HG03565 (cell line): ENCODE measurements at regions not wholly inside any gene's neighbourhood (a gene's known extent, or its start where the extent isn't known, plus 50 kb on each side); places are given as distances from the start of the nearest gene placed in this dataset.
"Not testable (repeated sequence)": the region's sequence is repeated elsewhere in the genome, so short reads cannot be mapped to it uniquely, and the experiment has no call there.

Source experiments
- ATAC-seq: cut with Tn5 transposase; IDR thresholded peaks from one replicate; pipeline ENCODE4 v1.9.1; 2021; ENCODE audit warnings: mild to moderate bottlenecking, moderate library complexity; ENCODE audit not compliant: unreplicated experiment

GRCh38 chr9:16052757-16053530 is 500.1 kb downstream of the CCDC171 start:
- no peak for ATAC-seq

DNA sequence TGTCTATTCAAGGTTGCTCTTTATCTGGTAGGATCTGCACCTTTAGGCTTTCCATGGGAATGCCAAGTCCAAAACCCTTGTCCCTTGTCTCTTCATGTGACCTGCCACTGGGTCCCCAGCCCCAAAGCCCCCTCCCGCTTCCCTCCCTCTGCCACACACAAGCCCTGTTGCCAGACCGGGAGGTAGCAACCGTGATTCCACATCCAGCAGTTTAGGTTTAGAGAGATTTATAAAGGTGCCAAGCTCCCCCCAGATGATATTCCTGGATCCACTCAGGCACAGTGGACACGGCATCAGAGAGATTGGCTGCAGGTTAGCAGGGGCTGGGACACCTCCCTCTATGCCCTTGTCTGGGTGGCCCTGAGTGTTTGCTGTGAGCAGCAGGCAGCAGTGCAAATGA is 504.7 kb downstream of the CCDC171 start:
- ATAC-seq: no peak

GRCh38 chr9:16058131-16058549 is 505.3 kb downstream of the CCDC171 start:
- ATAC-seq: peak; percentile 37

- ATAC-seq: peak; percentile 56
Observed at GRCh38 chr9:16060436-16061129, 507.7 kb downstream of the CCDC171 start.

- no peak for ATAC-seq
Observed at GRCh38 chr9:16062542-16063240, 509.8 kb downstream of the CCDC171 start.

GRCh38 chr9:16063241-16063591 is 510.4 kb downstream of the CCDC171 start:
- ATAC-seq: no peak

DNA sequence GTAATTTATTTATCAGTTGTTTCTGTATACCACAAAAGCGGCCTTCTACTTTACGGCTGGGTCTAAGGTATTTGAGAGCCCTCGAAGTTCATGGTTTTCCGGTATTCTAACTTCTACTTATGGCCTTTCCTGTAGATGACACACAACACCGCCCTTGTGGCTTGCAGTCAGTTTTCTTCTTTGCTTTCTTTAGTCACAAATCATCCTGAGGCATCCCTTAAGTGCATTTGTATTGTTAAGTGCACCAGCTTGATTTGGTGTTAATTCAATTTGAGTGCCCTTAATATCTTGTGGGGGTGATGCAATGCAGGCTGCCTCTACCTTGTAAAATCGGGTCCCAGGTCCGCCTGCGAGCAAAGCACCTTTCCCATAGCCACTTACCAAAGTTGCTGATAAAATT is 511.9 kb downstream of the CCDC171 start:
- no peak for ATAC-seq

GRCh38 chr9:16066201-16066600 is 513.4 kb downstream of the CCDC171 start:
- not testable (repeated sequence) for ATAC-seq

DNA sequence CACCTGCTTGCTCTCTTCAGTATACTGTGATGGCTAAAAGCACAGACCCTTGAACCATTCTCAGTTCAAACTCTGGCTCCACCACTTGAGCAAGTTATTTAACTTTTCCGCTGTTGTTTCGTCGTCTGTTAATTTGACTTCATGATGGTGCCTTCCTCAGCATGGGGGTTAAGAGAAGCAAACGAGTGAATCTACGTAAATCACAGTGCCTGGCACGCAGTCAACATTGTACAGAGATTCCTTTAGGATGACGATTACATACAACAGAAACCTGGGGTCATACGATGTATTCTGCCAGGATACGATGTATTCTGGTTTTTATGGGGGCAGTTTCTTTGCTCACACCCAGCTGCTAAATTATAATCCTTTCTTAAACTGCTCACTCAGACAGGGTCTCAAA is 515.6 kb downstream of the CCDC171 start:
- ATAC-seq: no peak

- no peak for ATAC-seq
Observed at GRCh38 chr9:16069249-16069648, 516.4 kb downstream of the CCDC171 start.

- no peak for ATAC-seq
Observed at GRCh38 chr9:16069671-16070454, 517.0 kb downstream of the CCDC171 start.

- ATAC-seq: no peak
Observed at GRCh38 chr9:16070455-16071145, 517.8 kb downstream of the CCDC171 start.

- ATAC-seq: no peak
Observed at GRCh38 chr9:16071400-16071799, 518.6 kb downstream of the CCDC171 start.

DNA sequence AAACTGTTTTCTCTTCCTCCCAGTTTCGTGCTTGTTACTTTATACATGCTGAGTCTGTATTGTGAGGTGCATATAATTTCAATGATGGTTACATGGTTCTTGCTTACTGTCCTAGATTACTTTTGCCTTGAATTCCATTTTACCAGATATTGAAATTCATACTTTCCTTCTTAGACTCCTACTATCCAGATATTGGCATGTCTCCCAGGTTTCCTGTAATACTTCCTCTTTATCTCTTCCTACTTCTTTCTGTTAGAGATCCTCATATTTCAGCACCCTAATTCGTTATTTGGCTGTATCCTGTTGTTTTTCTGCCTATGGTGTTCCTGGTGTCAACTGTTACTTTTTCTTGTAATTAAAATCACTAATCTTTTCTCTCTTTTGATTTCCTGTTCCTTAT is 522.1 kb downstream of the CCDC171 start:
- no peak for ATAC-seq

- no peak for ATAC-seq
Observed at GRCh38 chr9:16075696-16076095, 522.9 kb downstream of the CCDC171 start.

DNA sequence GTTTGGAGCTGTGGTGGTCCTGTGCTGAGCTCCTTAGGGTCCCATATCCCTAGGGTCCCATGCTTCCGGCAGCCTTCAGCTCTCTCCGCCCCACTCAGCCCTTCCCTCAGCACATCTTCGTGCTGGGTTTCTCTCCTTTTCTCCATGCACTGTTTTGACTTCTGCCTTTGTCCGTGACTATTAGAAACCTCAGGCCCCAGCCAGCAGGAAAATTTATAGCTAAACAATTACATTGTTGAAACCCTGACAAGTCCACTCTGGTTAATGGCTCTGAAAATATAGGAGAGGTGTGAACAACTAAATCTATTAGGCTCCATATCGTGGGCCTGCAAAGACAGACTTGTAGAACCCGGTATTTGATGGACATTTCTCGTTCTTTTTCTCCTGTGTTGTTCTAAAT is 523.7 kb downstream of the CCDC171 start:
- no peak for ATAC-seq

DNA sequence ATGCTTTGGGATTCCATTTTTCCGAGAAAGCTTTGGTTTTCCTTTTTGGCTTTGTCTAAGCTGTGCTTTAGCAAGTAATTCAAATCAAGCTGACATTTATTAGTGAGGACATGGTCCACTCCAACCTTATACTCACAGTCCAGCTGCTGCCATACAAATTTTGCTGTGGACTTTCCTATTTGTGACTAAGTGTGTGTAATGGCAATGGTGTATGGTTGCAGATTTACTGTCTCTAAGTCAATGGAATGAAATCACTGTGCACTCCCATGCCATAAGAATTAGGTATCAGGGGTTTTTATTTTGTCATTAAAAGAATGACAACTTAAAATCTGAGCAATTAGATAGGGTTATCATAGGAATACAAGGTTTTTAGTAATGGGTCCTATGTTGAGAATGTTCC is 530.0 kb downstream of the CCDC171 start:
- ATAC-seq: no peak

DNA sequence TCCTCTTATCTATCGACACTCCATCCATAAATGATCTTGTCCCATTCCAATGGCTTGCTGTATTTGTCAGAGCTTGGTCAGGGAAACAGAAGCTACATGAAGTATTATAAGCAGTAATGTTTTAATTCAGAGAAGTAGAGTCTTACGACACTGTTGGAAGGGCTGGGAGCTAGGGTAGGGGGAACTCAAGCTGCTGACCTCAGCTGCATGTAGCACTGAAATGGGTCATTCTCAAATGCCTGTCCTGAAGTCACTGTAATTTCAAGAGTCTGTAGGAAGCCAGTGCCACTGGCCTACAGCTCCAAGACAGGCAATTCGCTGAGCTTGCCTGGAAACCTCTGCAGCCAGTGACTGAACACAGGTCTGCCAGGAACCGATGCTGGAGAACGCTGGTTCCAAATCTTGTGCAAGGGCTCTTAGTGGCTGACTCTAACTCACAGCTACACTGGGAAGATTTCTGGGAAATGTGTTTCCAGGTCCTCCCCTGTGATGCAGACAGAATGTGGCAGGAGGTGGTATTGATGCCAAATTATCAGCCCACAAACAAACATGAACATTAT is 532.4 kb downstream of the CCDC171 start:
- ATAC-seq: no peak

DNA sequence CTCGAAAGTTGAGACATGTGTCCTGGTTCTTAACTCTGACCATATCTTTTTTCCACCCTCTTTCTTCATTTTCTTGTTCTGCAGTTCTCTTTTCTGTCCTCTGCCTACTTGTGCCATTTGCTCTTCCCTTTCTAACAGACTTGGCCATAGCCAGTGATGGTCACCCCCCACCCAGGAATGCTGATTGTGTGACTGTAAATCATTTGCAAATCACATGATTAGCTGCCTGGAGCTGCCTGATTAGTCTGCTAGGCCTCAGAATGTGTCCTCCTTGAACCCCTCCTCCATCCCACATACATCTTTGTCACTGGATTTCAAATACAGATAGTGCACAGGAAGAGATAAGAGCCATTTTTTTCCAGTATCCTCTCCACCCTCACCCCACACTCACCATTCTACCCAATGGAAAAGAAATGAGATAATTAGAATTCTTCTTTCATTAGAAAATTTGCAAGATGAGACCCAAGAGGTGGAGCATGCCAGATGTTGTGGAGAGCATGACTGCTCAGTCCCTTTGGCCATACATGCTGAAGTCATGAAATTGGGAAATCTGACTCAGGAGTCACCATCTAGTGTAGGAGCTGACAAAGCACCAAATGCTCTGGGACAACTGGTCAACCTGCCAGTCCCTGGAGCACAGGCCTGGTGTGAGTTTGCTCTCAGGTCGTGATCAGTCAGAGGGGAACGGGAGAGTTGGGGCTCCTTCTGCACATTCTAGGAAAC is 538.2 kb downstream of the CCDC171 start:
- no peak for ATAC-seq
